Bronchial epithelial cell (primary cell): ENCODE measurements at regions not wholly inside any gene's neighbourhood (a gene's known extent, or its start where the extent isn't known, plus 50 kb on each side); places are given as distances from the start of the nearest gene placed in this dataset.

Experiments used
- DNase-seq: peaks from one replicate; pipeline ENCODE4 v3.0.0-alpha.2; 2010; ENCODE audit warnings: low read depth
- FAIRE-seq: peaks from 2 replicates; lab custom pipeline; 2011; peaks lifted over from hg19 to GRCh38; lab: Jason Lieb, UNC
- H3K27me3 ChIP-seq: 2 replicates; pipeline ENCODE4 v1.5.1; 2011; ENCODE audit warnings: low read length; ENCODE audit not compliant: control insufficient read depth, insufficient read depth
- H3K36me3 ChIP-seq: 2 replicates; pipeline ENCODE4 v1.5.1; 2011; ENCODE audit warnings: low read length; ENCODE audit not compliant: control insufficient read depth, insufficient read depth
- H3K4me3 ChIP-seq: 2 replicates; pipeline ENCODE4 v1.5.1; 2011; ENCODE audit warnings: mild to moderate bottlenecking, low read depth, low read length, control low read depth
- CTCF ChIP-seq: IDR thresholded peaks from 2 replicates; pipeline ENCODE4 v1.5.1; 2011; ENCODE audit warnings: mild to moderate bottlenecking, moderate library complexity, low read length, control low read depth, inconsistent platforms; ENCODE audit not compliant: insufficient read depth, severe bottlenecking

GRCh38 chr3:127458696-127459604 lies 131.6 kb downstream of the TPRA1 start:
- no peak for TF ChIP-seq CTCF
- no peaks in the 10 kb centered on the region for H3K27me3 ChIP-seq
- no peak overlapping the region for H3K4me3 ChIP-seq
- FAIRE-seq (no peak), DNase-seq (no peak)
- H3K36me3 ChIP-seq, result no peaks in the 10 kb centered on the region

GRCh38 chr3:127457546-127458145 lies 132.9 kb downstream of the TPRA1 start:
- FAIRE-seq, result no peak
- H3K4me3 ChIP-seq, result no peak overlapping the region
- DNase-seq, result no peak
- no peaks in the 10 kb centered on the region for H3K36me3 ChIP-seq
- H3K27me3 ChIP-seq, result no peaks in the 10 kb centered on the region
- TF ChIP-seq CTCF, result no peak

GRCh38 chr3:127457094-127457475 lies 133.4 kb downstream of the TPRA1 start:
- no peak for TF ChIP-seq CTCF
- Histone ChIP-seq H3K36me3 (no peaks in the 10 kb centered on the region), H3K27me3 (no peaks in the 10 kb centered on the region), H3K4me3 (peak overlapping the region; percentile 37)
- FAIRE-seq, result no peak
- peak; percentile 77 for DNase-seq

- H3K36me3 ChIP-seq, result no peaks in the 10 kb centered on the region
- TF ChIP-seq CTCF, result no peak
- H3K27me3 ChIP-seq, result no peaks in the 10 kb centered on the region
- H3K4me3 ChIP-seq, result peak overlapping the region; percentile 37
- DNase-seq (peak; percentile 88), FAIRE-seq (no peak)
Observed at GRCh38 chr3:127456471-127457093, 134.0 kb downstream of the TPRA1 start.

- DNase-seq (peak; percentile 34), FAIRE-seq (no peak)
- Histone ChIP-seq H3K4me3 (peak overlapping the region; percentile 37), H3K36me3 (no peaks in the 10 kb centered on the region), H3K27me3 (no peaks in the 10 kb centered on the region)
- peak; percentile 80 for TF ChIP-seq CTCF
Observed at GRCh38 chr3:127455541-127456450, 134.7 kb downstream of the TPRA1 start.
